ENCODE measurements at regions not wholly inside any gene's neighbourhood (a gene's known extent, or its start where the extent isn't known, plus 50 kb on each side); places are given as distances from the start of the nearest gene placed in this dataset.

DNA sequence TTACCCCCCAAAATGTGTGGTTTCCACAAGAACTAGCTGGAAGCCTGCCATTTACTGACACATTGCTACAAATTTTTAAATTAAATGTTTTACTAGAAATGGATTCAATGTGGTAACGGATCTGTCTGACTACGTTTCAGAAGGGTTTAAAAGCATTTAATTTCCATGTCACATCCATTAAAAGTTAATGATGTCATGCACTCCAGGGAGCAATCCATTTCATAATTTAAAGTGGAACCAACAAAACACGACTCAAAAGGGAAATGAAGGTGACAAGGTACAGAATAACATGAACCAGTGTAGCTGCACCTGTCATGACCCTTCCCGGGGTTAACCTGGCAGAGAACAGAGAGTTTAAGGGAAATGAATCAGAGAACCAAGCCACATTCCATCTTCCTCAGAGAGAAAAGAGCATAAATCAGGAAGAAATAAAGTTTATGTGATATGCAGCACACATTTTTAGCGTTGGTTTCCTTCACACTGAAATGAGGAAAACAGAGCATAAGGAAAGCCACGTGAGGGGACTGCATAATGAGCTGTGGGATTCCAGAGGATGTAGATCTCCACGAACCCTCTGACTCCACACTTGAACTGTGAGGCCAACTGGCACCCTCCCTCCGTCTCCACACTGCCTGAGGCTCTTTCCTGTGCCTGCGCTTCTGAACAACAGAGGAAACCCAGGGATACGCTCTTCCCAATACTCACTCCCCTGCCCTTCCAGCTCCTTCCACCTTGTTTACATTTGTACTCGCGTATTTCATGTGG, 170.3 kb upstream of the AHI1 start (continued):
- TF ChIP-seq, protein P1, sequence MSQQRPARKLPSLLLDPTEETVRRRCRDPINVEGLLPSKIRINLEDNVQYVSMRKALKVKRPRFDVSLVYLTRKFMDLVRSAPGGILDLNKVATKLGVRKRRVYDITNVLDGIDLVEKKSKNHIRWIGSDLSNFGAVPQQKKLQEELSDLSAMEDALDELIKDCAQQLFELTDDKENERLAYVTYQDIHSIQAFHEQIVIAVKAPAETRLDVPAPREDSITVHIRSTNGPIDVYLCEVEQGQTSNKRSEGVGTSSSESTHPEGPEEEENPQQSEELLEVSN (IDR thresholded peaks at IDR 0.05; ENCODE audit: borderline replicate concordance, low read depth) = no peak

DNA sequence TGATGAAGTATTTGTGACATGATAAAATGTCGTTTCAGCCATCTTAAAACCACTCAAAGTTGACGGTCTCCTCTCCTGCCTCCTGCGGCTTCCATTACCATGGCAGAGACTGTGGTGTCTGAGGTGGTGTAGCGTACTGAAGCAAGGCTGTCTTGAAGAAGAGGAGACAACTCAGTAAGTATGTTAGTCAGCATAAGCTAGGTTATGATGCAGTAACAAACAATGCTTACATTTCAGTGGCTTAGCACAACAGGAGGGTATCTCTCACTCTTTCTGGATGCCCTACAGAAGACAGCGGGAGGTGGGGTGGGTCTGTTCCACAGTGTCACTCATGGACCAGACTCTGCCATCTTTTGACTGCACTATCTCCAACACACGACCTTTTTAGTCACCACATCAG, 174.7 kb upstream of the AHI1 start:
- FAIRE-seq (no peak), DNase-seq (ENCODE audit: low read depth in 1 of 2, low spot score in 1 of 2) (no peak), ATAC-seq (no peak)
- 76% methylated on average over 6 of the region's 6 CpGs for WGBS (ENCODE audit: missing lambda C conversion rate)
- no peak overlapping the region for H3K4me2 ChIP-seq
- POLR2A ChIA-PET = no interaction called here
- CTCF ChIA-PET = no interaction called here
- H3K27ac ChIP-seq = no peak overlapping the region
- TF ChIP-seq HDAC2 (IDR thresholded peaks at IDR 0.05) = no peak
- TF ChIP-seq ZC3H11A (IDR thresholded peaks at IDR 0.05) = no peak
- TF ChIP-seq, protein P2, sequence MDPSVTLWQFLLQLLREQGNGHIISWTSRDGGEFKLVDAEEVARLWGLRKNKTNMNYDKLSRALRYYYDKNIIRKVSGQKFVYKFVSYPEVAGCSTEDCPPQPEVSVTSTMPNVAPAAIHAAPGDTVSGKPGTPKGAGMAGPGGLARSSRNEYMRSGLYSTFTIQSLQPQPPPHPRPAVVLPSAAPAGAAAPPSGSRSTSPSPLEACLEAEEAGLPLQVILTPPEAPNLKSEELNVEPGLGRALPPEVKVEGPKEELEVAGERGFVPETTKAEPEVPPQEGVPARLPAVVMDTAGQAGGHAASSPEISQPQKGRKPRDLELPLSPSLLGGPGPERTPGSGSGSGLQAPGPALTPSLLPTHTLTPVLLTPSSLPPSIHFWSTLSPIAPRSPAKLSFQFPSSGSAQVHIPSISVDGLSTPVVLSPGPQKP (IDR thresholded peaks at IDR 0.05; ENCODE audit: low read depth, low read length) = no peak
- TF ChIP-seq, protein P3, sequence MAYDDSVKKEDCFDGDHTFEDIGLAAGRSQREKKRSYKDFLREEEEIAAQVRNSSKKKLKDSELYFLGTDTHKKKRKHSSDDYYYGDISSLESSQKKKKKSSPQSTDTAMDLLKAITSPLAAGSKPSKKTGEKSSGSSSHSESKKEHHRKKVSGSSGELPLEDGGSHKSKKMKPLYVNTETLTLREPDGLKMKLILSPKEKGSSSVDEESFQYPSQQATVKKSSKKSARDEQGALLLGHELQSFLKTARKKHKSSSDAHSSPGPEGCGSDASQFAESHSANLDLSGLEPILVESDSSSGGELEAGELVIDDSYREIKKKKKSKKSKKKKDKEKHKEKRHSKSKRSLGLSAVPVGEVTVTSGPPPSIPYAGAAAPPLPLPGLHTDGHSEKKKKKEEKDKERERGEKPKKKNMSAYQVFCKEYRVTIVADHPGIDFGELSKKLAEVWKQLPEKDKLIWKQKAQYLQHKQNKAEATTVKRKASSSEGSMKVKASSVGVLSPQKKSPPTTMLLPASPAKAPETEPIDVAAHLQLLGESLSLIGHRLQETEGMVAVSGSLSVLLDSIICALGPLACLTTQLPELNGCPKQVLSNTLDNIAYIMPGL (CRISPR knock-in tag; IDR thresholded peaks at IDR 0.05; ENCODE audit: borderline replicate concordance) = no peak
- no peak for TF ChIP-seq RARB (CRISPR knock-in tag; IDR thresholded peaks at IDR 0.05)
- TF ChIP-seq KDM5A (IDR thresholded peaks at IDR 0.05) = no peak
- TF ChIP-seq HOXB13 (CRISPR knock-in tag; IDR thresholded peaks at IDR 0.05; ENCODE audit: low read depth) = no peak
- TF ChIP-seq JUNB (IDR thresholded peaks at IDR 0.05) = no peak
- no peak for TF ChIP-seq JUN (IDR thresholded peaks at IDR 0.05)
- TF ChIP-seq CHD4 (IDR thresholded peaks at IDR 0.05; ENCODE audit: borderline replicate concordance) = no peak
- no peak for TF ChIP-seq RFX5 (IDR thresholded peaks at IDR 0.05)
- no peak for TF ChIP-seq EP300 (IDR thresholded peaks at IDR 0.05)
- no peak for TF ChIP-seq MAFK (IDR thresholded peaks at IDR 0.05; ENCODE audit: partially characterized antibody)
- TF ChIP-seq PHF8 (IDR thresholded peaks at IDR 0.05; ENCODE audit: borderline replicate concordance, low read depth) = no peak
- TF ChIP-seq, protein P4, sequence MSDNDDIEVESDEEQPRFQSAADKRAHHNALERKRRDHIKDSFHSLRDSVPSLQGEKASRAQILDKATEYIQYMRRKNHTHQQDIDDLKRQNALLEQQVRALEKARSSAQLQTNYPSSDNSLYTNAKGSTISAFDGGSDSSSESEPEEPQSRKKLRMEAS (IDR thresholded peaks at IDR 0.05) = no peak
- H3K9me3 ChIP-seq = no peaks in the 10 kb centered on the region
- H3K4me1 ChIP-seq = peaks cover 19% of the 10 kb centered on the region; the same call in 2 of the 3 replicates
- no peak overlapping the region for H3K4me3 ChIP-seq

DNA sequence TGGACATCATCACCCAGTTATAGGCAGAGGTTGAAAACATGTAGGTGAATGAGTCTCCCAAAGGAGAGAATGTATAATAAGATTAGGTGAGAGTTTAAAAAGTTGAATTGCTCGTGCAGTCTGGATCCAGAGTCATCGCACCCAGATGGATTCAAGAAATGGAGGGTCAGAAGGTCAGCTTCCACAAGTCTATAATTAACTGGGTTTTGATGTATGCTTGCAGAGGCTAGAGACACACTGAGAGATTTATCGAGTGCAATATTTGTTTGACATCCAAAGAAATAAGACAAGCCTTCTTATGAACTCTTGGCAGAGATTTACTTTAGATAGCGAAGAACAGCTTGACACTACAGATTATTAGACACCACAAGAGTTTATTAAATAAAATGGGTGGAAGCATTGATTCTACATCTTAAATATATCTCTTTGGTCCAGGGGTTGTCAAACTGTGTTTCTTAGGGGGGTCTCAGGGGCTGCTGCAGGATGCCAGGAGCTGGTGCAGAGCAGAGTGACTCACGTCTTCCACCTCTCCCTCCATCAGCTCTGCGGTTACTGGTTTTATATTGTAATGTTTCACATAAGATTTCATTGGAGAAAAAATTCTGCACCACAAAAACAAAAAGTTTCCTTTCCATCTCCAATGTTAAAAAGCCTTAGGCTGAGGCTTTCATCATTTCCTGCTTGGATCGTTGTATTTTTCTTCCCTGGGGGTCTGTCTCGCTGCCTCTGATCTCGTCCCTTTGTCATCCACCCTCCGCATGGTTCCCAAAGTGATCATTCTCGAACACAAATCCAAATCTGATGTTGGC, 176.2 kb upstream of the AHI1 start:
- CTCF ChIA-PET = interaction anchor here (2.2 kb wide), 1 partner anchor 553 kb away, joined by 11 read pairs; no protein-coding TSS in a partner anchor
- H3K4me1 ChIP-seq = peaks cover 19% of the 10 kb centered on the region; the same call in 2 of the 3 replicates
- no peak overlapping the region for H3K4me2 ChIP-seq
- POLR2A ChIA-PET = no interaction called here
- TF ChIP-seq HDAC2 (IDR thresholded peaks at IDR 0.05) (no peak), HOXB13 (CRISPR knock-in tag; IDR thresholded peaks at IDR 0.05; ENCODE audit: low read depth) (no peak), CBX2 (IDR thresholded peaks at IDR 0.05; ENCODE audit: borderline replicate concordance, low read depth) (no peak)
- H3K9me3 ChIP-seq = no peaks in the 10 kb centered on the region
- DNase-seq (ENCODE audit: low read depth in 1 of 2, low spot score in 1 of 2) (no peak), ATAC-seq (no peak), FAIRE-seq (no peak)
- 90% methylated on average over 11 of the region's 11 CpGs for WGBS (ENCODE audit: missing lambda C conversion rate)
- 0 out of 6 replicates have a peak overlapping the region, but pooled peaks of 1 of the 2 experiments have one; percentile 24 for H3K27ac ChIP-seq
- H3K4me3 ChIP-seq = no peak overlapping the region
